ENCODE measurements at regions not wholly inside any gene's neighbourhood (a gene's known extent, or its start where the extent isn't known, plus 50 kb on each side); places are given as distances from the start of the nearest gene placed in this dataset.
"Not testable (repeated sequence)": the region's sequence is repeated elsewhere in the genome, so short reads cannot be mapped to it uniquely, and the experiment has no call there.

GRCh38 chr2:235206399-235206798 lies 254.6 kb downstream of the SH3BP4 start:
- H3K4me1 Mint-ChIP-seq, result no peaks in the 10 kb centered on the region
- DNase-seq, result no peak
- no peaks in the 10 kb centered on the region for H3K9me3 Mint-ChIP-seq
- H3K36me3 Mint-ChIP-seq, result no peaks in the 10 kb centered on the region
- H3K27ac Mint-ChIP-seq, result no peak overlapping the region
- peaks cover 11% of the 10 kb centered on the region for H3K27me3 Mint-ChIP-seq
- no peak overlapping the region for H3K4me3 Mint-ChIP-seq
- CTCF ChIA-PET, result no interaction called here

- no peak for DNase-seq
- H3K4me1 Mint-ChIP-seq, result no peaks in the 10 kb centered on the region
- CTCF ChIA-PET, result interaction anchor here (0.6 kb wide), 1 partner anchor 1425 kb away, joined by 3 read pairs; no protein-coding TSS in a partner anchor
- no peaks in the 10 kb centered on the region for H3K9me3 Mint-ChIP-seq
- H3K27me3 Mint-ChIP-seq, result peaks cover 6% of the 10 kb centered on the region
- H3K36me3 Mint-ChIP-seq, result no peaks in the 10 kb centered on the region
- no peak overlapping the region for H3K4me3 Mint-ChIP-seq
- no peak overlapping the region for H3K27ac Mint-ChIP-seq
Measured at GRCh38 chr2:235206980-235207579, 255.3 kb downstream of the SH3BP4 start.

GRCh38 chr2:235211056-235211455 lies 259.2 kb downstream of the SH3BP4 start:
- Mint-ChIP-seq H3K27me3 (peaks cover 14% of the 10 kb centered on the region), H3K4me1 (no peaks in the 10 kb centered on the region), H3K27ac (no peak overlapping the region), H3K36me3 (no peaks in the 10 kb centered on the region), H3K9me3 (no peaks in the 10 kb centered on the region), H3K4me3 (no peak overlapping the region)
- CTCF ChIA-PET, result no interaction called here
- DNase-seq, result no peak

- Mint-ChIP-seq H3K27me3 (peaks cover 16% of the 10 kb centered on the region), H3K27ac (no peak overlapping the region)
- no peak for DNase-seq
Measured at GRCh38 chr2:235212501-235213158, 260.8 kb downstream of the SH3BP4 start.

GRCh38 chr2:235215248-235215647 lies 263.4 kb downstream of the SH3BP4 start:
- DNase-seq, result no peak
- Mint-ChIP-seq H3K36me3 (no peaks in the 10 kb centered on the region), H3K27me3 (peaks cover 16% of the 10 kb centered on the region), H3K9me3 (no peaks in the 10 kb centered on the region), H3K4me1 (no peaks in the 10 kb centered on the region), H3K4me3 (no peak overlapping the region), H3K27ac (no peak overlapping the region)
- CTCF ChIA-PET, result no interaction called here

More at GRCh38 chr2:235212501-235213158, 260.8 kb downstream of the SH3BP4 start:
- H3K9me3 Mint-ChIP-seq, result no peaks in the 10 kb centered on the region
- CTCF ChIA-PET, result no interaction called here
- no peak overlapping the region for H3K4me3 Mint-ChIP-seq
- H3K4me1 Mint-ChIP-seq, result no peaks in the 10 kb centered on the region
- H3K36me3 Mint-ChIP-seq, result no peaks in the 10 kb centered on the region

- H3K27me3 Mint-ChIP-seq, result peaks cover 16% of the 10 kb centered on the region
- no peak overlapping the region for H3K4me3 Mint-ChIP-seq
- CTCF ChIA-PET, result no interaction called here
- no peak for DNase-seq
- H3K9me3 Mint-ChIP-seq, result no peaks in the 10 kb centered on the region
- H3K4me1 Mint-ChIP-seq, result no peaks in the 10 kb centered on the region
- no peak overlapping the region for H3K27ac Mint-ChIP-seq
- H3K36me3 Mint-ChIP-seq, result no peaks in the 10 kb centered on the region
Measured at GRCh38 chr2:235216901-235217300, 265.1 kb downstream of the SH3BP4 start.

- H3K9me3 Mint-ChIP-seq, result no peaks in the 10 kb centered on the region
- H3K4me3 Mint-ChIP-seq, result no peak overlapping the region
- CTCF ChIA-PET, result no interaction called here
- H3K27me3 Mint-ChIP-seq, result peaks cover 16% of the 10 kb centered on the region
- DNase-seq, result no peak
- H3K27ac Mint-ChIP-seq, result no peak overlapping the region
- H3K36me3 Mint-ChIP-seq, result no peaks in the 10 kb centered on the region
- H3K4me1 Mint-ChIP-seq, result no peaks in the 10 kb centered on the region
Measured at GRCh38 chr2:235217846-235218245, 266.0 kb downstream of the SH3BP4 start.

- CTCF ChIA-PET, result no interaction called here
Measured at GRCh38 chr2:235218486-235218907, 266.7 kb downstream of the SH3BP4 start.

GRCh38 chr2:235219048-235219447 lies 267.2 kb downstream of the SH3BP4 start:
- Mint-ChIP-seq H3K4me3 (no peak overlapping the region), H3K36me3 (no peaks in the 10 kb centered on the region), H3K27me3 (peaks cover 11% of the 10 kb centered on the region), H3K27ac (no peak overlapping the region), H3K9me3 (no peaks in the 10 kb centered on the region), H3K4me1 (no peaks in the 10 kb centered on the region)
- DNase-seq, result no peak
- CTCF ChIA-PET, result no interaction called here

More at GRCh38 chr2:235218486-235218907, 266.7 kb downstream of the SH3BP4 start:
- no peak for DNase-seq
- no peak overlapping the region for H3K4me3 Mint-ChIP-seq
- peaks cover 16% of the 10 kb centered on the region for H3K27me3 Mint-ChIP-seq
- no peaks in the 10 kb centered on the region for H3K36me3 Mint-ChIP-seq
- no peaks in the 10 kb centered on the region for H3K9me3 Mint-ChIP-seq
- H3K27ac Mint-ChIP-seq, result no peak overlapping the region
- no peaks in the 10 kb centered on the region for H3K4me1 Mint-ChIP-seq

- no peaks in the 10 kb centered on the region for H3K36me3 Mint-ChIP-seq
- no peaks in the 10 kb centered on the region for H3K9me3 Mint-ChIP-seq
- peaks cover 8% of the 10 kb centered on the region for H3K27me3 Mint-ChIP-seq
- DNase-seq, result no peak
- CTCF ChIA-PET, result no interaction called here
- no peak overlapping the region for H3K4me3 Mint-ChIP-seq
- H3K27ac Mint-ChIP-seq, result no peak overlapping the region
- H3K4me1 Mint-ChIP-seq, result no peaks in the 10 kb centered on the region
Measured at GRCh38 chr2:235220331-235220730, 268.5 kb downstream of the SH3BP4 start.

GRCh38 chr2:235223011-235223410 lies 270.8 kb upstream of the AGAP1 start:
- CTCF ChIA-PET, result no interaction called here
- H3K4me3 Mint-ChIP-seq, result no peak overlapping the region
- no peaks in the 10 kb centered on the region for H3K27me3 Mint-ChIP-seq
- no peak overlapping the region for H3K27ac Mint-ChIP-seq
- H3K9me3 Mint-ChIP-seq, result no peaks in the 10 kb centered on the region
- H3K36me3 Mint-ChIP-seq, result no peaks in the 10 kb centered on the region
- no peak for DNase-seq
- no peaks in the 10 kb centered on the region for H3K4me1 Mint-ChIP-seq

GRCh38 chr2:235224410-235224809 lies 269.4 kb upstream of the AGAP1 start:
- H3K4me1 Mint-ChIP-seq, result no peaks in the 10 kb centered on the region
- CTCF ChIA-PET, result no interaction called here
- H3K4me3 Mint-ChIP-seq, result no peak overlapping the region

GRCh38 chr2:235225261-235225660 lies 268.6 kb upstream of the AGAP1 start:
- Mint-ChIP-seq H3K9me3 (no peaks in the 10 kb centered on the region), H3K27ac (no peak overlapping the region), H3K4me1 (no peaks in the 10 kb centered on the region), H3K36me3 (no peaks in the 10 kb centered on the region), H3K27me3 (no peaks in the 10 kb centered on the region), H3K4me3 (no peak overlapping the region)
- CTCF ChIA-PET, result no interaction called here
- DNase-seq, result no peak

More at GRCh38 chr2:235224410-235224809, 269.4 kb upstream of the AGAP1 start:
- DNase-seq, result no peak
- Mint-ChIP-seq H3K27me3 (no peaks in the 10 kb centered on the region), H3K27ac (no peak overlapping the region), H3K9me3 (no peaks in the 10 kb centered on the region), H3K36me3 (no peaks in the 10 kb centered on the region)

- Mint-ChIP-seq H3K36me3 (no peaks in the 10 kb centered on the region), H3K4me1 (no peaks in the 10 kb centered on the region), H3K27me3 (no peaks in the 10 kb centered on the region), H3K4me3 (no peak overlapping the region), H3K27ac (no peak overlapping the region), H3K9me3 (no peaks in the 10 kb centered on the region)
- CTCF ChIA-PET, result no interaction called here
- DNase-seq, result no peak
Measured at GRCh38 chr2:235227590-235227989, 266.3 kb upstream of the AGAP1 start.

GRCh38 chr2:235228422-235228821 lies 265.4 kb upstream of the AGAP1 start:
- H3K4me3 Mint-ChIP-seq, H3K4me1 Mint-ChIP-seq, CTCF ChIA-PET, DNase-seq, H3K9me3 Mint-ChIP-seq, H3K36me3 Mint-ChIP-seq, H3K27ac Mint-ChIP-seq, H3K27me3 Mint-ChIP-seq: not testable (repeated sequence)

Data from activated naive CD4-positive, alpha-beta T cell treated with anti-CD3 and anti-CD28 coated beads, Interleukin-2, amount 10 ng/mL, durations not matched to agents 7 days and 5 days (primary cell).